Lung microvascular endothelial cell (primary cell): ENCODE measurements at regions not wholly inside any gene's neighbourhood (a gene's known extent, or its start where the extent isn't known, plus 50 kb on each side); places are given as distances from the start of the nearest gene placed in this dataset.

Experiments
- DNase-seq, 2 donors: peaks; one replicate each; pipeline versions ENCODE4 v3.0.0 to v3.0.0-alpha.2; 2010; ENCODE audit warnings: low read depth in 2 of 2

DNA sequence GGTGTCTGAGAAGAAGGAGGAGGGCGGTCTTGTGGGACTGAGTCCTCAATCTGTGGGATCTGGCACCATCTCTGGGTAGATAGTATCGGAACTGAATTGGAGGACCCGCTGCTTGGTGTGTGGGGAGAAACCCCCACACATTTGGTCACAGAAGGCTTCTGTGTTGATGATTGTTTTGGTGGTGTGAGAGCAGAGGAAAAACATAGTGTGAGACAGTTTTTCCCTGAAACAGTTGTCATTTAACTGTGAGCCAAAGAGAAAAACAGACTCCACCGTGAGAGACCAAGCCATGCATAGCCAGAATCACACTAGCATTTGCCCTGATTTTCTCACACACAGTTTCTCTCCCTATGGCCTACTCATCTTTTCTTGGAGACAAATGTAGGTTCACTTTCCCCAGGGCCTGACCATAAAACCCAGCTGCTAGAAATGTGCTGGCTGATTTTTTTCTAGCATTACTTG lies 91.4 kb upstream of the FLRT2 start:
- no peak for DNase-seq

DNA sequence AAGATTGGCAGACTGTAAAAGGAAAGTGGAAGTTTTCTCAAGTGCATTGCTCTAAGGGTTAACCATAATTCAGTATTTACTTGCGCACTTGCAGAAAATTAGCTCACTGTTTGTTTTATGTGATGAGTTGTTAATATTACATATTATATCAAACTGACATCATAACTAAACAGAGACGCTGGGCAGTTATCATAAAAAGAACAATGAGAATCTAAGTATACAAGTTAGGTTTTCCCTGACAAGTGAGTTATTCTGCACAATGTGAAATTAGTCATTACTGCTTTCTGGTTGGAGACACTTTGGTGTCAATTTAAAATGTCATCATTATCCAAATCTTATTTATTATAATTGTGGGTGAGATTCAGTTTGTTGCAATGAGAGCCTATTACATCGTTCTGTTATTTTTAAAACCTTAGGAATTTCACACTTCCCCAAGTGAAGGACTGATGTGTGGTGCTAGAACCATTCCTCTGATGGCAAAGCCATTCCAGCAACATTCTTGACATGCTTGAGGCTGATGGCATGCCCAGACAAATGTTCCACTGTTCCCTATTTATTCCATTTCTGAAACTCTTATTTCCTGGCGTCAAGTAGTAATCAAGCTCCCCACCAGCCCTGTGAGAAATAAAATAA lies 90.1 kb upstream of the FLRT2 start:
- DNase-seq = peak; percentile 45 to 61

DNA sequence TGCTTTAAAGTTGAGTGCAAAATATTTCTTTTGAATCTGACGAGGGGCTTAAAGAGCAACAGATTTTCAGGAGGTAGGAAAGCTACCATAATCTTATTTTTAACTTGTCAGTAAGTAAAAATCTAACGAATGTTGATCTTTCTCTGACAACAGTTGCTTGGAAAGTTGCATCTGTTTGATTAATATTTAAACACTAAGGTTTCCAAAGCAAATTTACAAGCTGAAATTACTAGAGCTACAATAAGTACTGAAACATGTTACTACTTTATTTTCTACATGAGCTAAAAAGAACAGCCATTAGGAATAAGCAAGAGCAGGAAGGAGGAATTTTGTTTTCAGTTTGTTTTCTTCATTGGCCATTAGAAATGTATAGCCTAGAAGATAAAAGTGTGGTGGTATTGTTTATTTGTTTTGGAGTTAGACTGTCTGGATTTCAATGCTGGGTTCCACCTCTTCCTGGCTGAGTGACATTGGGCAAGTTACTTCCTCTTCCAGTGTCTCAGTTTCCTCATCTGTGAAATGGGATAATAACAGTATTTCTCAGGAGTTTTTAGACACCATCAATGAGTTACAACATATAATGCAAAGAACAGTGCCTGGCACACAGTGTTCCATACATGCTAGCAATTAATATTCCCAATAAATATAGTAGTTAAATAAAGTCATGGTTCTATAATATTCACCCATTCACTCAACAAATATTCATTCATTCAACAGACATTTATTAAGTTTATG lies 87.9 kb upstream of the FLRT2 start:
- no peak for DNase-seq

DNA sequence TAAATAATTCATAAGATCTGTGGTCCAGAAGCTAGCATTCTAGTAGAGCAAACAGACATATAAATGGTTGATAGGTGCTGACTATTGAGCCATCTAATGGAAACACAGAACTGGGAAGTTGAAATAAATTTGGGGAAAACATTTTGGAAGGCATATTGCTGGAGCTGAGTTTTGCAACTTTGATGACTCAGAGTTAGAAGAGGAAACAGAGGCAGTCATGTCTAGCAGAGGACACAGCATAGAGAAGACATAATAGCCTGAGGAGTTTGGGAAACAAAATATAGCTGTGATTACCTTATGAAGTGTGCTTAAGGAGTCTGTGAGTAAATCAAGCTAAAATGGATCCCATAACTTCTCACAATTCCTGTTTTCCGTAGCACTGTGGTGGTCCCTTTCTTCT lies 86.9 kb upstream of the FLRT2 start:
- DNase-seq = peak in 1 of 2 donors; percentile 13

DNA sequence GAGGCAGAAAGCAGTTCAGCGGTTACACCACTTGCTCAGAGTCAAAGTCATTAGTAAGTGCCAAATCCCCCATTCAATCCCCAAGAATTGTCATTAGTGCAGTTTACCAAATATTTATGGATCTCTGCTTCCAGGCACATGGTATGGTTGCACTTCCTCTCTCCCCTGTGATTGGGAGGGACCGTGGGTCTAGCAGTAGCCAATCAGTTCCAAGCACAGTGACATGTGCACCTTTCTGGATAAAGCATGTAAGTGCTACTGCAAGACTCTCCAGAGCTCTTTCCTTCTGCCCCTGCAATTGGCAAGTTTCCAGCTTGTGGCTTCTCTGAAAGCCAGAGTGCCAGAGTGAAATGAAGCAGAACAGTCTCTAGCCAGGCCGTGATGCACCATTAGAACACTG lies 85.3 kb upstream of the FLRT2 start:
- DNase-seq = peak in 1 of 2 donors; percentile 17

GRCh38 chr14:85445151-85445795 lies 84.7 kb upstream of the FLRT2 start:
- no peak for DNase-seq

DNA sequence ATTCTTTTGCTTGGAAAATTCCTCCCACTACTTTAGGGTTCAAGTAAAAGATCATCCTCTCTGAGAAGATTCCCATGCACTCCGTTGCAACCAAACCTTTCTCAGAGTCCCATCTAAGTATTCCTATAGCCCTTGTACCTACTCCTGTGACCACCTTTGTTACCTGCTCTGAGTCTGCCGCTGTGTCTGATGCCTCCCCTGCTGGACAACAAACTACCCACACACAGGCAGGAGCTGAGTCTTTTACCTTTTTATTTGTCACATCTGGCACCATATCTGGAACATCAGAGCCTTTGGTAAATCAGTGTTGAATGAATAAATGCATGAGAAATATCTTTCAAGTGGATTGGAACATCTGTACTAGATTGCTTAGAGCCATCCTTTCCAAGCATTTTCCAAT lies 82.1 kb upstream of the FLRT2 start:
- DNase-seq = no peak

GRCh38 chr14:85451421-85451820 lies 78.5 kb upstream of the FLRT2 start:
- DNase-seq = no peak

- no peak for DNase-seq
These were observed 76.3 kb upstream of the FLRT2 start for GRCh38 chr14:85453401-85454225.

GRCh38 chr14:85454226-85454813 lies 75.6 kb upstream of the FLRT2 start:
- DNase-seq = no peak

DNA sequence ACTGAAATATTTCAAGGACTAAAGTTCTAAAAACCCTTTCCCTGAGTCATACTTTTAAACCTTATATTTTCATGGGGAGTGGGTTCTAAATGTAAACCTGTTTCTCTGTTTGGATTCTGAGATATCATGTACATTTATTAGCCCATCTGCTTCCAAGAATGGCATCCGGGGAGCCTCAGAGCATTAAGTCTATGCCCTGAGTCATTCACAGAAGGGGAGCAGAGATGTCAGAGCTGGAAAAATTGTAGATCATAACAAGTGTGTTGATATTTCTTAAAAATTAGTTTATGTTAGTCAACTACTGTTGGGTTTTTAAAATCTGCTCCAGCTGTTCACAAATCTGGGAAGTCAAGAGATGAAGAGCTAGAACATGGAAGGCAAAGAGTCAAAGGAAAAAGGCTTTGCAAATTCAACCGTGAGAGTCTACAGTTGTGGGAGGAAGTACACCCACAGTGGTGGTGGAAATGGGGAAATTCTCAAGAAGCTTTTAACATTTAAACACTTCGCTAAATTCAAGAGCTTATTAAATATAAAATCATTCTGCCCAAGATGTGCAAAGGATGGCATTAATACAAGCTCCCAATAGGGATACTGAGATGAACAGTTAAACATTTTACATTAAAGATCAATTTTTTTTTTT lies 70.5 kb upstream of the FLRT2 start:
- DNase-seq = no peak

DNA sequence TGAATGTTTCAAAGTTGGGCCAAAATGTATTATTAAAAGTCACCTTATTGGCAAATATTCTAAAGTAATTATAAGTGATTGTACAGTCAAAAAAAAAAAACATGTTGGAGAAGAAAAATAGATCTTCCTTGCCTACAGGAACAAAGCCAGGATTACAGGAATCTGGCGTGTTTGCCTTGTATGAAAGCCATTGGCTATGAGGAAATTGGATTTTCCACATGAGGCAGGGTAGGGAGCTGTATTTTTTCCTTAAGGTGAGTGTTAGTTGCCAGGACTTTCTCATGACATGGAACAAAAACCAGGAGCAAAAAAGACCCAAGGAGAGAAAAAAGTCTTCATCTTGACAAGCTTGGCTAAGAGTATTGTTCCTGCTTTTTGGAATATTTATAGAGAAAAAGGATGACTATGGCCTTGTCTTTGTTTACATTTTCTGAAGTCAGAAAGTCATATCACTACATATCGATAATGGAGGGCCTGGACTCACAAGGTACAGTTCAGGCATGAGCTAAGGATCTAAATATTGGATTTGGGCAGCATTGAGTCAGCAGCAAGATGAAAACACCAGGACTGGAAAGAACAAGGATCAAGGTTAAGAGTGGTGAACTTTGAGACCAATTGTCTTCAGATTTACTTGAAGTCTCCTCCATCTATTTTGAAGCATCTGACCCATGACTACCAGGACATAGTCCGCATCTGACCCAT lies 68.4 kb upstream of the FLRT2 start:
- peak; percentile 16 to 74 for DNase-seq

GRCh38 chr14:85463512-85463911 lies 66.4 kb upstream of the FLRT2 start:
- peak in 1 of 2 donors; percentile 96 for DNase-seq

- no peak for DNase-seq
These were observed 65.6 kb upstream of the FLRT2 start for GRCh38 chr14:85464135-85464895.

- peak in 1 of 2 donors; percentile 84 for DNase-seq
These were observed 63.3 kb upstream of the FLRT2 start for GRCh38 chr14:85466678-85467077.

DNA sequence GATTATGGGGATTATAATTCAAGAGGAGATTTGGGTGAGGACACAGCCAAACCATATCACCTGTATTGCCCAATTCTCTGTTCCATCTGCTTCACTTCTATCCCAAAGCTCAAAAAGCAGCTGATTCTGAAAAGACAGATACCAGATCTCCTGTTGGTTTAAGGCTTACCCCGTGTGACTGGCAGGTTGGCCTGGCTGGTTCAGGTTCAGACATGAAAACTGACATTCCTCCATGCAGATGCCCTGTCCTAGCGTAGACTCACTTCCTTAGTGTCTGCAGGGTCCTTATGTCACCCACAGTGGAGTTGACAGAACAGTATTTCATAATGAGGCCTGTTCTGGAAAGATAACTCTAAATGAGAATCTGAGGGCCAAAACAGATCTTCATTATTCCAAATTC lies 61.1 kb upstream of the FLRT2 start:
- DNase-seq = no peak

DNA sequence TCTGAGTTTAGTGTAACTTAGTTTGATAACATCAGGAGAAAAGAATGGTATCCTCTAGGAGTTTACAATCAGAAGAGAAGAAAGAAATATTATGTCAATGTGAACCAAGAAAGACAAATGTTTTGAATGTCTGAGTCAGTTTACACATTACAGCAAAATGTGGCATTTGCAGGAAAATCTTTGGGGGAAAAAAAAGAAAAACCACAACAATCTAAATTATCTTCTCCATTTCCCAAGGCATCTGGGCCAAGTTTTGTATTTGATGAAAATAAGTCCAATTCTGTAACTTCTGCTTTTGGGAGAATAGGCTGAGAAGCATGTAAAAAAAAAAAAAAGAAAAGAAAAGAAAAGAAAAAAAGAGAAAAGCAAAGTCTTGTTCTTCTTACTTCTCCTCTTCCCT lies 58.8 kb upstream of the FLRT2 start:
- DNase-seq = peak in 1 of 2 donors; percentile 46

DNA sequence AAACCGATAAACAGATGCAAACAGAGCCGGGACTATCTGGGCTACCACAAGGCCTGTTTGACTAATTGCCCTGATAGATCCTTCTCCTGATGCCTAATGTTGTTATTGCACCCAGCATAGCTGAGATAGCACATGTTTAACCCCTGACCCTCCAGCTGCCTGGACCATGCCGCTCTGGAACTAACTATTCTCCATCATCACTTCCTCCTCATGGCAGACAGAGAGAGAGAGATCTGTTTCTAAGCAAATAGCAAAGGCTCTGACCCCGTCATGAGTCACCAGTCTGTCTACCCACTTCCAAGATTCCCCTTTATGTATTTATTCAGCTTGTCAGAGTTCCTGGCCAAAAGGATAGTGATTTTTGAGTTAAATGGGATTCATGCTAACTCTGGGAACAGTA lies 58.2 kb upstream of the FLRT2 start:
- DNase-seq = peak; percentile 99 to 100

DNA sequence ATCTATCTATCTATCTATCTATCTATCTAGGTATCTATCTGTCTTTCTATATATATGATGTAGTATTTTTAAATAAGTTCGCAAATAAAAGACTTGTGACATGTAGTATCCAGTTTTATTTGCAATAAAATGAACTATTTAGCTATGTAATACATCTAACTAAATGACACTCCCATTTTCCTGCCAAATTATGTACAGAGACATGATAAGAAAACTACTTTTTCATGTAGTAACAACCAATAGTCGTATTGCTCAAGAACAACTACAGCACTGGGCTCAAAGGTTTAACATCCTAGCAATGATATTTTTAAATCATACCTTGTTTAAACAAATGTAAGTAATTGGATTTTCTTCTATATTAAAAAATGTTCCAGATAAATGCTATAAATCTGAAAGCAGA lies 55.5 kb upstream of the FLRT2 start:
- no peak for DNase-seq

DNA sequence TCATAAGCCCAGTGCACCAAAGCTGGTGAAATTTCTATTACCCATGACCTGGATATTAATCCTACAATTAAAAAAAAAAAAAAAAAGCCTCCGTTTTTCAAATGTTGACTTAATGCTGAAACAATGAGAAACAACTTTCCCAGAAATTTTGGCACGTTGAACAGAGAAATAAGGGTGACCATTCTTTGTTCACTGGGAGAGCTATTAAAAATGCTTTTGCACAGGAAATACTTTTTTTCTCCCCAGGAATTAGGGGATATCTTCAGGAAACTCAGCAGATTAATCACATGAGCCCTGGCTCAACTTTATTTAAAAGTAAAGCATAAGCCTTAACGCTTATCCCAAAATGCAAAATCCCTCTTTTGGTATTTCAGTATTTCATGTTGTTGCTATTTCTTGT lies 54.8 kb upstream of the FLRT2 start:
- peak; percentile 91 to 93 for DNase-seq
